GM19043 (cell line): ENCODE measurements at regions not wholly inside any gene's neighbourhood (a gene's known extent, or its start where the extent isn't known, plus 50 kb on each side); places are given as distances from the start of the nearest gene placed in this dataset.

Experiments
- ATAC-seq: cut with Tn5 transposase; IDR thresholded peaks from one replicate; pipeline ENCODE4 v1.9.1; 2021; ENCODE audit warnings: low read depth; ENCODE audit not compliant: unreplicated experiment

- no peak for ATAC-seq
Measured at GRCh38 chr7:22627136-22627535, 99.9 kb upstream of the IL6 start.

- ATAC-seq: no peak
Measured at GRCh38 chr7:22625251-22625650, 101.7 kb upstream of the IL6 start.

- no peak for ATAC-seq
Measured at GRCh38 chr7:22624781-22625180, 102.2 kb upstream of the IL6 start.

- no peak for ATAC-seq
Measured at GRCh38 chr7:22622116-22622785, 104.7 kb upstream of the IL6 start.

- no peak for ATAC-seq
Measured at GRCh38 chr7:22618528-22618927, 108.5 kb upstream of the IL6 start.

GRCh38 chr7:22617166-22617565, 109.8 kb upstream of the IL6 start:
- no peak for ATAC-seq

- ATAC-seq: no peak
Measured at GRCh38 chr7:22613496-22613895, 113.5 kb upstream of the IL6 start.

- ATAC-seq: no peak
Measured at GRCh38 chr7:22612776-22613175, 112.8 kb upstream of the STEAP1B start.

GRCh38 chr7:22611758-22612079, 111.7 kb upstream of the STEAP1B start:
- no peak for ATAC-seq

GRCh38 chr7:22610951-22611757, 111.2 kb upstream of the STEAP1B start:
- ATAC-seq: no peak

GRCh38 chr7:22610263-22610662, 110.3 kb upstream of the STEAP1B start:
- ATAC-seq: no peak

- no peak for ATAC-seq
Measured at GRCh38 chr7:22607180-22607579, 107.2 kb upstream of the STEAP1B start.

- no peak for ATAC-seq
Measured at GRCh38 chr7:22604246-22604645, 104.3 kb upstream of the STEAP1B start.

GRCh38 chr7:22601812-22602565, 102.0 kb upstream of the STEAP1B start:
- ATAC-seq: no peak

- no peak for ATAC-seq
Measured at GRCh38 chr7:22601408-22601807, 101.4 kb upstream of the STEAP1B start.

GRCh38 chr7:22601003-22601402, 101.0 kb upstream of the STEAP1B start:
- ATAC-seq: no peak

GRCh38 chr7:22598318-22598920, 98.4 kb upstream of the STEAP1B start:
- ATAC-seq: no peak

GRCh38 chr7:22597844-22598243, 97.9 kb upstream of the STEAP1B start:
- no peak for ATAC-seq

GRCh38 chr7:22596763-22597400, 96.9 kb upstream of the STEAP1B start:
- ATAC-seq: no peak

GRCh38 chr7:22594020-22594419, 94.0 kb upstream of the STEAP1B start:
- ATAC-seq: no peak

- ATAC-seq: no peak
Measured at GRCh38 chr7:22591271-22591670, 91.3 kb upstream of the STEAP1B start.
